AG20443 (cell line): ENCODE measurements at regions not wholly inside any gene's neighbourhood (a gene's known extent, or its start where the extent isn't known, plus 50 kb on each side); places are given as distances from the start of the nearest gene placed in this dataset.
"Not testable (repeated sequence)": the region's sequence is repeated elsewhere in the genome, so short reads cannot be mapped to it uniquely, and the experiment has no call there.

Experiments used
- DNase-seq: peaks from one replicate; pipeline ENCODE4 v3.0.0; 2012; ENCODE audit warnings: low spot score, mixed read lengths

- DNase-seq = no peak
These were observed 357.7 kb downstream of the NPR3 start for GRCh38 chr5:33068786-33069185.

GRCh38 chr5:33072296-33072695 is 361.2 kb downstream of the NPR3 start:
- no peak for DNase-seq

GRCh38 chr5:33072726-33073125 is 361.6 kb downstream of the NPR3 start:
- no peak for DNase-seq

GRCh38 chr5:33073881-33074327 is 362.8 kb downstream of the NPR3 start:
- no peak for DNase-seq

GRCh38 chr5:33074548-33074947 is 363.4 kb downstream of the NPR3 start:
- DNase-seq = peak; percentile 71

GRCh38 chr5:33075731-33076130 is 364.6 kb downstream of the NPR3 start:
- DNase-seq = no peak

- no peak for DNase-seq
These were observed 361.2 kb upstream of the TARS1 start for GRCh38 chr5:33079548-33079947.

- no peak for DNase-seq
These were observed 360.5 kb upstream of the TARS1 start for GRCh38 chr5:33080287-33080686.

GRCh38 chr5:33088176-33088575 is 352.6 kb upstream of the TARS1 start:
- DNase-seq = no peak

- DNase-seq = peak; percentile 50
These were observed 349.0 kb upstream of the TARS1 start for GRCh38 chr5:33091571-33092363.

- DNase-seq = no peak
These were observed 348.0 kb upstream of the TARS1 start for GRCh38 chr5:33092719-33093118.

- no peak for DNase-seq
These were observed 338.2 kb upstream of the TARS1 start for GRCh38 chr5:33102551-33102950.

GRCh38 chr5:33105521-33105941 is 335.2 kb upstream of the TARS1 start:
- peak; percentile 81 for DNase-seq

- not testable (repeated sequence) for DNase-seq
These were observed 330.3 kb upstream of the TARS1 start for GRCh38 chr5:33110496-33110895.

- no peak for DNase-seq
These were observed 326.4 kb upstream of the TARS1 start for GRCh38 chr5:33114361-33114760.

GRCh38 chr5:33115467-33115866 is 325.3 kb upstream of the TARS1 start:
- DNase-seq = no peak

- no peak for DNase-seq
These were observed 321.9 kb upstream of the TARS1 start for GRCh38 chr5:33118761-33119415.

GRCh38 chr5:33120671-33121070 is 320.1 kb upstream of the TARS1 start:
- peak; percentile 75 for DNase-seq

- DNase-seq = peak; percentile 25
These were observed 311.5 kb upstream of the TARS1 start for GRCh38 chr5:33129309-33129708.

GRCh38 chr5:33136785-33137184 is 304.0 kb upstream of the TARS1 start:
- no peak for DNase-seq

GRCh38 chr5:33138145-33138544 is 302.6 kb upstream of the TARS1 start:
- not testable (repeated sequence) for DNase-seq

GRCh38 chr5:33143405-33144123 is 297.2 kb upstream of the TARS1 start:
- no peak for DNase-seq

GRCh38 chr5:33146881-33147280 is 293.9 kb upstream of the TARS1 start:
- no peak for DNase-seq
